Body of pancreas (tissue), 4 donors: ENCODE measurements at regions not wholly inside any gene's neighbourhood (a gene's known extent, or its start where the extent isn't known, plus 50 kb on each side); places are given as distances from the start of the nearest gene placed in this dataset.

Experiments
- POLR2A ChIP-seq, 3 donors: fragments of 450-650 bp; IDR thresholded peaks; one replicate each; pipeline ENCODE4 v1.6.1; 2016; ENCODE audit warnings: antibody characterized with exemption in 3 of 3, mild to moderate bottlenecking in 2 of 3
- TF ChIP-seq, protein P1 (sequence below), 7 experiments: fragments of 450-650 bp in 4 of 7; fragments of 200-600 bp in 3 of 7; sonication (generic) in 3 of 7; IDR thresholded peaks; one replicate each; pipeline ENCODE4 v1.5.1; 2016 to 2019; ENCODE audit warnings: antibody characterized with exemption in 7 of 7

DNA sequence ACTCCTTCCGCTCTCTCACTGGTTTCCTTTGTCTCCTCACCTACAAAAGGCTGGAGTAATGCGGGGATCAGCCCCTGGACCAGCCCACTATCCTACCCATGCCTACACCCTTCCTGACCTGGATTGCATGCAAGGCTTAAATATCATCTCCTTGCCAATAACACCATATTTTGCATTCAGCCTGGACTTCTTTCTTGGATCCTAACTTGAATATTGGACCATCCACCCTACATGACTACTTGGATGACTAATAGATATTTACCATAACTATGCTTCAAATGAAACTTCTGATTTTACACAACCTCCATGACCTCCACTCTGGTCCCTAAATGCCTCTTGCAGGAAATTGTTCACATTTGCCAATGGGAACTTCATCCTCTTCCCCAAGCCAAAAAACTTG is 188.3 kb upstream of the AKR1E2 start:
- TF ChIP-seq, protein P1, sequence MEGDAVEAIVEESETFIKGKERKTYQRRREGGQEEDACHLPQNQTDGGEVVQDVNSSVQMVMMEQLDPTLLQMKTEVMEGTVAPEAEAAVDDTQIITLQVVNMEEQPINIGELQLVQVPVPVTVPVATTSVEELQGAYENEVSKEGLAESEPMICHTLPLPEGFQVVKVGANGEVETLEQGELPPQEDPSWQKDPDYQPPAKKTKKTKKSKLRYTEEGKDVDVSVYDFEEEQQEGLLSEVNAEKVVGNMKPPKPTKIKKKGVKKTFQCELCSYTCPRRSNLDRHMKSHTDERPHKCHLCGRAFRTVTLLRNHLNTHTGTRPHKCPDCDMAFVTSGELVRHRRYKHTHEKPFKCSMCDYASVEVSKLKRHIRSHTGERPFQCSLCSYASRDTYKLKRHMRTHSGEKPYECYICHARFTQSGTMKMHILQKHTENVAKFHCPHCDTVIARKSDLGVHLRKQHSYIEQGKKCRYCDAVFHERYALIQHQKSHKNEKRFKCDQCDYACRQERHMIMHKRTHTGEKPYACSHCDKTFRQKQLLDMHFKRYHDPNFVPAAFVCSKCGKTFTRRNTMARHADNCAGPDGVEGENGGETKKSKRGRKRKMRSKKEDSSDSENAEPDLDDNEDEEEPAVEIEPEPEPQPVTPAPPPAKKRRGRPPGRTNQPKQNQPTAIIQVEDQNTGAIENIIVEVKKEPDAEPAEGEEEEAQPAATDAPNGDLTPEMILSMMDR (IDR thresholded peaks at IDR 0.05), result no peak
- no peak for TF ChIP-seq POLR2A (IDR thresholded peaks at IDR 0.05)
